Left kidney (tissue), 1 donor: ENCODE measurements at regions not wholly inside any gene's neighbourhood (a gene's known extent, or its start where the extent isn't known, plus 50 kb on each side); places are given as distances from the start of the nearest gene placed in this dataset.

ENCODE experiments used
- DNase-seq: peaks from one replicate; pipeline ENCODE4 v3.0.0-alpha.2; 2013

DNA sequence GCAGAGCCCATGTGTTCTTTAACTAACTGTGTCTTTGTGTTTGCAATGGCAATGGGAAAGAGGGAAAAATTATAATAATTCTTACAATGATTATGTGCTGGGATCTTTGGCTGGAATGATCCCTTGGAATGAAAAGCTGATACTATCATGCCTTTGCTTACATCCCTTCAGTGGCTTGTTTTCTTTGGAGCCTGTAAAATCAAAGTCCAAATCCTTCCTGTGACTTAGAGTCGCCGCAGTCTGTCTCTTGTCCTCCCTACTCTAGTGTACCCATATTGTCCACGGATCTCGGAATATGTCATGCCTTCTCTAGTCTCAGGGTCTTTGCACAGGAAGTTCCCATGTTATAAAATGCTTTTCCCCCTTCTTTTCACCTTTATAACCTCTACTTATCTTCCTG is 111.7 kb upstream of the MAF start:
- no peak for DNase-seq

DNA sequence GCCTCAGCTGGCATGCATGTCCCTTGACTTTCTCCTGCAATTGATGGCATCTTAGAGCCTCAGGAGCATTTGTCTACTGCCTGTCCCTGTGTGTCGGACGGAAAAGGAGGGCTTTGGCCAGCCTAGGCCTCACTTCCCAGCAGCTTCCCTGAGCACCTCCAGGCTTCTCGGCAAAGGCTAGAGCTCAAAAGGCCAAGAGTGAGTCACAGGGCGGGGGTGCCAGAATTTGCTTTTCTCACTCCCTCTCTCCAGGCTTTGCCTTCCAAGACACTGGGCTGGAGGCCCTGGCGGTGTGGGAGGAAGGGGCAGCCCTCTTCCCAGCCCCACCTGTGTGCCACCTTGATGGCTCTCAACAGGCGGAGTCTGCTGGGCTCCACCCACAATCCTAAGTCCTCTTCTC is 107.3 kb upstream of the MAF start:
- no peak for DNase-seq

DNA sequence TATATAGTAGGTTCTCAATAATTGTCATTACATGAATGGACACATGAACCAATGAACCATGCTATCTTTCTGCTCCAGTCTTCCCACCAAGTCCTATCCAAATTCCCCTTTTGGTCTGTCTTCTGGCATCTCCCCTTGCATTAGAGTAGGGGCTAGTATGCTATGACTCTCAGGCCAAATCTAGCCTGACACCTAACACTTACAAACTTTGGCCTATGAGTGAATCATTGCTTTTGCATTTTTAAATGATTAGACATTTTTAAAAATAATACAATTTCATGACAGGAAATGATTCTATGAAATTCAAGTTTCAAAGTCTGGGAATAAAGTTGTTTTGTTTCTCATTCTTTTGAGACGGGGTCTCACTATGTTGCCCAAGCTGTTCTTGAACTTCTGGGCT is 102.5 kb upstream of the MAF start:
- no peak for DNase-seq

DNA sequence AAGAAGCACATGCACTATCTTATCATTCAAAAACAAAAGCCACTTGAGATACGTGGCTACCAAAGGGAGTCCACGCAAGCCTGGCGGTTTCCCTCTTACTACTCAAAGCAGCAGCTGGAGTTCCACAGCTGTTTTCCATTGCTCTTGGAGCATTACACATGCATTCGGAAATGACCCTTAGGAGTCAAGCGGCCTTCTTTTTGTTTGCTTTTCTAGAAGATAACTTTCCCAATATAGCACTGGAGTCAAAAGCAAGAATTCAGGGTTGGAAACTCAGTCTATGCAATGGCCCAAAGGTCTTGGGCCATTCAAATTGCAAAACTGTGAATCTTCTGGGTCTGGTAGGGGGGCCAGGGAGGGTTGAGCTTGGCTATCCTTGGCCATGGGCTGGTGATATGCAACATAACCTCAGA is 97.8 kb upstream of the MAF start:
- peak; percentile 50 for DNase-seq

DNA sequence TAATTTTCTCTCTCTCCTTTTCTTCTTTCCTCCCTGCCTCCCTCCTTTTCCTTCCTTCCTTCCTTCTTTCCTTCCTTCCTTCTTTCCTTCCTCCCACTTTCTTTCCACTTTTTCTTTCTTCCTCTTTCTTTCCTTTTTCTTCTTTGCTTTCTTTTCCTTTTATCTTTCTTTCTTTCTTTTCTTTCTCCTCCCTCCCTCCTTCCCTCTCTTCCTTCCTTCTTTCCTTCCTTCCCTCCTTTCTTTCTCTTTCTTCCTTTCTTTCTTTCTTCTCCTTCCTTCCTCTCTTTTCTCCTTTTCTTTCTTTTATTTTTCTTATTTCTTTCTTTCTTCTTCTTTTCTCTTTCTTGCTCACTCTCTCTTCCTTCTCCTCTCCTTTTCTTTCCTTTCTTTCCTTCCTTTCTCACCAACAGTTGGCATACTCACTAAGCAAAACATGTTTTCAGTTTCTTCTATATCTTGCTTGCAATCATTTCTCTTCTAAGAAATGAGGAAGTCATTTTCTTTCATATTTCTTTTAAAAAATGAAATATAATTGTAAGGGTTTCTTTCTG is 97.1 kb upstream of the MAF start:
- no peak for DNase-seq

DNA sequence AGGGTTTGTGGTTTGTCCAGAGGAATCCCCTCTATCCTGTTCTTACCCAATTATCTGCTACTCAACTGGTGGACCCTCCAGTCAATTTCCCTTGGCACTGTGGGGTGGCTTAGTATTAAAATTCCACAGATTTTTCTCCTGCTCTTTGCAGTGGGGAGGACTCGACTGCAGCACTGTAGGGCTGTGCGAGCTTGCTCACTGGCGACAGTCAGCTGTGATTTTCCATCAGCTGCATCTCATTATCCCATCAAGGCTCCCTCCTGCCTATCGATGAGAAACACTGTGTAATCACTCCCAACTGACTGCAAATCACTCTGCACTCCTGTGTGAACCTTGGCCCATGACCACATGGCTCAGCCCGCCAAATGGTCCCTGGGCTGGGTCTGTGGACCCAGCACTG is 90.5 kb upstream of the MAF start:
- DNase-seq = no peak

DNA sequence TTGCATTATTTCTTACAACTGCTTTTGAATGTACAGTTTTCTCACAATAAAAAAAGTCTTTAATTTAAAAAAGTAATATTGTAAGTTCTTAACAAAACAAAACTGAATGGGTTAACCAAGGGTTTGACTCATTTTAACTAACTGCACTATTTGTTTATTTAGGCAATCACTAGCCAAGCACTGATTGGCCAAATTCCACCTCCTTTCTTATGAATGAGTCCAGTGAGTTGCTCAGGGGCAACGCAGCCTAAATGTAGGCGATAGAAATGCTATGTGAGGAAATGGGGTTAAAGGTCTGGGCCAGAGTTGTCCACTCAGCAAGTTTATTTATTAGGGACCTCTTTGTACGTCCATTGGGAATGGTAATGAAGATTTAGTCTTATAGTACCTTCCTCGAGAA is 89.6 kb upstream of the MAF start:
- DNase-seq = no peak

DNA sequence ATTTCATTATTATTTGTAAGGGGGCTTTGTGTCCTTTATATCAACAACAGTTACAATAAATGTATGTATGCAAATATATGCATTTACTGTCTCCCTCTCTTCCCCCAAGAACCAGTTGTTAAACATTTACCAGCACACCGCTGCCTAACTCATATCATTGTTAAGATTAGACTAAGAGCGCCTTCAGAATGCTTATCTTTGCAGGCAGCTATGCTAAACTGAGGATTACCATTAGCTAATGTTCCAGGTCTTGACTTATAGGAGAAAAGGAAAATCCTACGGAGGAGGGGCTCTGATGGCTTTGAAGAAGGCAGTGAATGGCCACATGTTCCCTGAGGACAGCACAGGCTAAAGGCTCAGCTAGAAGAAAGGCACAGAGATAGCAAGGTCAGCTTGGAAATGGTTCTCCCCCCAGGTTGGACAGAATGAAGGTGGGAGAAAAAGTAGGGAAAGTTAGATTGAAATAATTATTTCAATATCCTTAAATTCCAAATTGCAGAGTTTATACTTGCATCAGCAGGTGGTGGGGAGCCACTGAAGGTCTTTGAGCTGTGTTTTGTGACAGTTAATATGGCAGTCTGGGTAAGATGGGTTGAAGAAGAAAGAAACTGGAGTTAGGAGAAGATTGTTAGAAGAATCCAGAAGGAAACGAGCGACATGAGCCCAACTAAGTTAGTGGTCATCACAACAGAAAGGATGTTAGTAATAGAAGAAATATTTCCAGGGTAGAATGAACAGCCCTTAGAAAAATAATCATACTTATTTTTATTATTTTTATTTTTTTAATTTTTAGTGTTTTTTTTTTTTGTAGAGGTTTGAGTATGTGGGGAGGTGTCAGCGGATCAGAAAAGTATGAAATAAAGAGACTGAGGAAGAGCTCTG is 87.0 kb upstream of the MAF start:
- no peak for DNase-seq

DNA sequence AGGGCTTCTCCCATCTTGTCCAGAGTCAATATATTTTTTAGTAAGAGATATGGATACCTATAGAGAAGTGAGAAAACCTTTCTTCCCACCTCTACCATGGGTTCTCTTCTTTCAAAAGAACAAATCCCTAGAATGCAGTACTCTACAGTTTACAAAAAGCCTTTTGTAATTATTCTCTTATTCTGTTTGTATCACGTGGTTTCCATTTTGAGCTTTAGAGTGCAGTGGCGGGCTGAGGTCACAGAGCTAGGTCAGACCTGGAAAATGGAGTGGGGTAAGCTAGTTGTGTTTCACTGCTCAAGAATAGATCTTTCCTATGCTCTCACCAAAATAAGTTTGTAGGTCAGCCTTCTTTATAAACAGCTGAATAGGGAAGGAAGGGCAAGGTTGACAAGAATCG is 85.3 kb upstream of the MAF start:
- DNase-seq = no peak

DNA sequence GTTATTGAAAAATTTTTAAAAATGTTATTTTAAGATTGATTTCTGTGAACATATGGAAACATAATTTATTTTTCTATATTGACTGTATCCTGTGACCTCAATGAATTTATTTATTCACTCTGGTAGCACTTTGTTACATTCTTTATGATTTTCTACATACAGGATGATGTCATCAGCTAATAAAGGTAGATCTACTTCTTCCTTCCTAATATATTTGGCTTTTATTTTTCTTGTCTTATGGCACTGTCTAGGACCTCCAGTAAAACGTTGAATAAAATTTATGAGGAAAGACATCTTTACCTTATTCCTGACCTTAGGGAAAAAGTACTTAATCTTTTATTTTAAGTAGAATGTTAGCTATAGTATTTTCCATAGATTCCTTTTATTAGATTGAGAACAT is 78.8 kb upstream of the MAF start:
- no peak for DNase-seq

DNA sequence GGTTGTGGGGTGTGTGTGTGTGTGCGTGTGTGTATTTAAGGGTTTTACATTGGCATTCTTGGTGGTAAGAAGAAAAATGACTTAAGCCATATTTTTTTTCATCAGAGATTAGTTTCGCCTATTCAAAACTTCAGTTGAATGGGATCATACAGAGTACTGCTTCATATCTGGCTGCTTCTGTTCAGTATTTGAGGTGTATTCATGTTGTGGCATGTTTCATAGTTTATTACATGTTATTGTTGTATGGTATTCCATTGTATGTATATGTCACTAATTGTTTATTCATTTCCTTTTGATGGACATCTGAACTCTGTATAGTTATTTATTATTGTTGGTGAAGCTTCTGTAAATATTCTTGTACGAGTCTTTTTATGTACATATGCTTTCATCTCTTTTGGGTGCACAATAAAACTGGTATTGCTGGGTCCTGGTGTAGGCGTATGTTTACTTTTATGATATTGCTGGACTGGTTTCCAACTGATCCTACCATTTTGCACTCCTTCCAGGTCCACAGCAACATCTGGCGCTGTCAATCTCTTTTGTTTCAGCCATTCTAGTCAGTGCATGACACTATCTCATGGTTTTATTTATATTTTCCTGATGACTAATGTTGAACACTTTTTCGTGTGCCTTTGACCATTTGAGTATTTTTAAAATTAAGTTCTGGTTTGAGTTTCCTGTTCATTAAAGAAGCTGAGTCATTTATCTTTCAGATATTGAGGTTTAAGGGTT is 77.4 kb upstream of the MAF start:
- no peak for DNase-seq

DNA sequence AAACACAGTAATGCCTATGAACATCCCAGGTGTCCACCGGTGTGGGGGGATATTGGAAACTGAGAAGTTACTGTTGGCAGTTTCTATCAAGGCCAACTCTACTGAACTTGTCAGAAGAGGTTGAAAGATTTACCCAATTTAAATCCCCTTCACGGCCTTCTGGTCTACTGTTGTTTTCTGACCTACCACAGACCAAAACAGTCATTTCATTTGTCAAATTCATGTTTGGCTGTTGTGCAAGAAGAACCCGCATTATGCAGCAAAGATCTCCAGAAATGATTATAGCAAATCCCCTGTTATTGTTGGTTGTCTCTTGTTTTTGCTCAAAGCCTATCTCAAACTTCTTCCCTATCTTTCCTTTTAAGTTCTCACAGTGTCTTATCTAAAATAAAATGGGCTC is 73.1 kb upstream of the MAF start:
- DNase-seq = no peak

DNA sequence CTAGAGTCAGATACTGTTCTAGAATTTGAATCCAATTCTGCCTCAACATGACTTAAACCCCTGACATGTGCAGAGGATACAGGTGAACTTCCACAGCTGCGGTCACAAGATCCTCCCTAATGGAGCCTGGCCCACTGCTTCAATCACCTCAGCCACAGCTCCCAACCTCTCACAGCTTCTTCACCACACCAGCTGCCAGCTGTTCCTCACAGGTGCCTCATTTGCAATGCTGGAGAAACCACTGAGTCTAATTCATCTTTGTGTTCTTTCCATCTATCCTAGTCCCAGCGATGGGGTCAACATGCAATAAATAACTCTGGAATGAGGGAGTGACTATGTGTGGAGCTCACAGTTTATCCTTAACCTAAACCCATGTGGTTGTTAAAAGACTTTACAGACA is 72.0 kb upstream of the MAF start:
- no peak for DNase-seq

DNA sequence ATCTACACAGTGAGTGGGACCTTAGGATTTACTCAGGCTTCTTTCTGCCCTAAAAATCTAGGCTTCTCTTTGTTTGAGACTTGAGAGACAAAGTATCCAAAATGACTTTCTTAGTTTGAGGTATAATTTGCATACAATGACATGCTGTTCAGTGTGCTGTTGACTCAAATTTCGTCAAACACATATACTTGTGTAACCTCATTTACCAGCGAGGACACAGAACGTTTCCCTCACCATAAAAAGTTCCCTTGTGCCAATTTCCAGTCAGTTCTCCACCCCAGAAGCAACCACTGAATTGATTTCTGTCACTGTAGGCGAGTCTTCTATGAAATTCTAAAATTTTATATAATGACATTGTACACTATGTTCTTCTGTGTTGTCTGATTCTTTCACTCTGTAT is 68.0 kb upstream of the MAF start:
- DNase-seq = no peak

DNA sequence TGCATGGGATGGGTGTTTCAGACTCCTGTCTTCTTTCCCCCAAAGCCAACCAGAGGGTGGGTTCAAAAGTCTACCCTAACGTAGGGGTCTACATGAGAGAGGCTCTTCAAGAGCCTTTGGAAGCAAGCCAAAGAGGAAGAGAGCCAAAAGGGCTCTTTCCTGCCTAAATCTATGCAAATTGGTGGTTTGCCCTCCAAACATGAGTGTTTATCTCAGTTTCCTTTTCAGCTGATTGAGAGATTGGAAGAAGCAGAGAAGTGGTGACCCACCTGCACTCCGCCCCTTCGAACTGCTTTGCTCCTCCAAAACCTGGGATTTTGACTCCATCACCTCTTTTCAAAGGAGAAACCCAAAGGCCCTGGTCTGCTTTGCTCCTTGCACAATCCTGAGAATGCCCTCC is 65.4 kb upstream of the MAF start:
- DNase-seq = no peak

DNA sequence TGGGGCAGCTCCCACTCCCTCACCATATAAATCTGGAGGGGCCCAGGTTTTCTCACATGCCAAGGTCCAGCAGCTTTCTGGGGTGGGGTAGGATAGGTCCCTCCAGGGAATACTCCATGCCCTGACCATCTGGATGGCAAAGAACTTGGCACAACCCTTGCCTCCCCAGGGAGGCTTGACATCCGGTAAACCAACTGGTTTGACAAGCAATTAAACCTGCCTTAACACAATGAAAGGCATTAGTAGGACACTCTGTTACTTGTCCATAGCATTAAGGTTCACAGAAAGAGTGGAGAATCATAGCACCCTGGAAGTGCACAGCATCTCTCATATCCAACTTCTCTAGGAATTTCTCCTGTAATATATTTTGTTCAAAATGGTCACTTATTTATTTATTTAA is 63.9 kb upstream of the MAF start:
- DNase-seq = no peak

DNA sequence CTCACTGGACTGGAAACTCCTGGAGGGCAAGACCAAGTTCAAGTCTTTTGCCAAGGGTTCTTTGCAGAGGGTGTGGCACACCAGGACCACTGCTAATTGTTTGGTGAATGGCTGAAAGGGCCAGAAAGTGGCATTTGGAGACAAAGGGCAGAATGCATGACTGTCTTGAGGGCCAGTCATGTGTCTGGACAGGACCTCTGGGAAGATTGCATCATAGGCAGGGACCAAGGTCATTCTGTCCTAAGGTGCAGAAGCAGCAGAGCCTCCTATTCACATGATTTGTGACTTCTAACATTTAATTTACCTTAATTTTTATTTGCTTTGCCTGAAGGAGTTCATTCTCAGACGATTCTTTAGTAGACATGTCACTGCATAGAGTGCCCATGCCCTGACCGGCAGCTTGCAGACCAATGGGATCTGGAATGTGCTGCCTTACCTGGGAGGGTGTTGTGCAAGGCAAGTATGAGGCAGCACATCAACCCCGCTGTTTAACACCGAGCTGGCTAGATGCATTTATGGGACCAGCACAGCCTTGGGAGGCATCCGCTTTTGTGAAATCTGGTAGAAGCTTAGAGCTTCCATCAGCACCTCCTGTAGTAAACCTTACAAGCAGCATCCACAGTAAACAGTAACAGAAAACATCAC is 62.3 kb upstream of the MAF start:
- DNase-seq = no peak

DNA sequence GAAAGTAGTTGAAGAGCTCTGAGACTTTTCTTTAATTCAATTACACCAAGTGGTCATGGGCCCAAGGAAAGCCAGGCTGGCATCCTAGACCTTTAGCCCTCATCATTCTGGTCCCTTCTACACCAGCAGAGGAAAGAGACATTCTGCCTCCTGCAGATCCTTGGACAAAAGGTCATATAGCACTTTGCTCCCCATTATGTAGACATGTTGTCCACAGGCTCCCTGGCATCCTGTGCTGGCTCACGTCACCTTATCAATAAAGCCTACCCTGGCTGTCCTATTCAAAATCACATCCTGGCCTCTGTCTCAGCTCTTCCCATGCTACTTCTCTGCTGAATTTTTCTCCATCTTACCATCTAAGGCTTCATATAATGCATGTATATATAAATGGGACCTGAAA is 61.6 kb upstream of the MAF start:
- DNase-seq = no peak

DNA sequence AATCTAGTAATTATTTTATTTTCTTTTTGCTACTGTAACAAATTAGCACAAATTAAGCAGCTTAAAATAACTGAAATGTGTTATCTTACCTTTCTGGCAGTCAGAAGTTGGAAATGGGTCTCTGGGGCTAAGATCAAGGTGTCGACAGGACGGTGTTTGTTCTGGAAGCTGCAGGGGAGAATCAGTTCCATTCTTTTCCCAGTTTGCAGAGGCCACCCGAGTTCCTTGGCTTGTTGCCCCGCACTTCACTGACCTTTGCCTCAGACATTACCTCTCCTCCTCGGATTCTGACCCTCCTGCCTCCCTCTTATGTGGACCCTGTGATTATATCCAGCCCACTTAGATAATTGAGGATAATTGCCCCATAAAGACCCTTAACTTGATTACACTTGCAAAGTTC is 61.0 kb upstream of the MAF start:
- no peak for DNase-seq

DNA sequence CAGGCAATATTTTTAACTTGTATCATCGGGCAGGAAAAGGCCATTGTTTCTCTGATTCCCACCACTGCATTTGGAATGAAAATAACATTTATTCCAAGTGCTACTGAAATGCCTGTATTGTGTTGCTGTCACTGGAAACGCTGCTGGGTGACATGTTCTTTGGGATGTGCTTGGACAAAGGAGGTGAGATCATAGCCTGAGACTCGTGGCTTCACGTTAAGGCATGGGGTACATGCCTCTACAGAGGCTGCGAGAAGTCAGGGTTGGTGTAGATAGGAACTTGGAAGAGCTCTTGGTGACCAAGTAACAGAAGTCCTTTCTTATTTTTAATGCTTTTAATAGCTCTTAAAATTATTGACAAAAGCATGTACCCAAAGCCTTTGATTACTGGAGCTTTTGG is 58.8 kb upstream of the MAF start:
- no peak for DNase-seq

DNA sequence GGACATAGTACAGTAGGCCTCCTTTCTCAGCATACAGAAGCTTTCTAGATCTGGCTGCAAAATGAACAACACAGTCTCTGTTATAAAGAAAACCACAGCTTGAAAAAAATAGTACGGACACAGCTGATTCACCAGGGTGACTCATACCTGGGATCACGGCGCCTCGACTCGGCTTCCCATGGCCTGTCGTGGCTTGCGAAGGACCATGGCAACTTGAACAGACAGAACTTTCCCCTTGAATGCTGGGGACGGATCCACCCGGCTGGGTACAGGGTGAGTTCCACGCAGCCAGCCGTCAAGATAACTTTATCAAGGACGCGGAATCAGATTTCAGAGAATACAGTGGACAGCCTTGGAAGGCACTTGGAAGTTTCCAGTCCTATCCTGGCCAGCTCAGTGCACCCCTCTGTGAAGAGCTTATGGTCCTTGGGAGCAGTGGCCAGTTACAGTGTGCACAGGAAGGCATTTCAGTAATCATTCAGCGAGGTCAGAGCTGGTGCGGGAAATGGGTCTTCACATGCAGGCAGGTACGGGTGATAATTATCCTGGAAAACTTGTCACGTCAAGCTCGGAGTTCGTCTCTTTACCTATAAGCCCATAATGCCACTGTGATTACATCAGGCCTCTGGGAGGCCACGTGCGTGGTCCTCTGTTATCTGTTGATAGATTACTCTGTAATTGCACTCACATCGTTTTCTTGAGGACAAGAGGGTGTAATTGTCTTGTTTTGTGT is 57.9 kb upstream of the MAF start:
- DNase-seq = no peak

DNA sequence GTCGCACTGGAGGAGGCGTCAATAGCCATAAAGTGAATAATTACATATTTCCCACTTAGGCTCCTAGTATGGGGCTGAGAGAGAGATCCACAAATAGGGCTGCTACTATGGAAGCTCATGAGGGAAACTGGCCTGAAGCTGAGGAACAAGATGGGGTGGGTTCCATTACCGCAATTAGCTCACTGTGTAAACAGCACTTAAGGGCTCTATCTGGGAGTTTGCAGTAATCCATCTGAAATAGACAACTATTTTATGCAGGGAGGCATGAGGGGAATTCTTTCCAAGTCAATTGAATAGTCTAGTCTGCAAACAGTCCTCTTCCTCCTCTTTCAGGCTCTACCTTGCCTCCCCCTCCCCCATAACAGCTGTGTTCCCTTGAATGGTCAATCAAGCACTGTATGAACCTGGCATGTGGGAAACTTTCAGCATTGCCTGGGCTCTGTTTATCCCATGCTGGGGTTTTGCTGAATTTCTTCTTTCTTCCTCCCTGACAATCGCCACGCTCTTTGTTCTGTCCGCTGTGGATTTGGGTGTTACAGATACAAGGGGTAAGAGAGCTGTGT is 56.1 kb upstream of the MAF start:
- no peak for DNase-seq
